ENCODE measurements at regions not wholly inside any gene's neighbourhood (a gene's known extent, or its start where the extent isn't known, plus 50 kb on each side); places are given as distances from the start of the nearest gene placed in this dataset.

GRCh38 chr6:150755524-150755923 lies 110.0 kb upstream of the MTHFD1L start:
- Histone ChIP-seq H3K79me2 (ENCODE audit: control insufficient read depth, insufficient read depth, low read length) (no peaks in the 10 kb centered on the region), H3K27ac (ENCODE audit: extremely low read depth, low read depth, low read length) (no peak overlapping the region), H3K4me1 (replicated peaks in 1 of 2; ENCODE audit: control insufficient read depth in 2 of 2, insufficient read depth in 2 of 2, low read length in 2 of 2) (no peaks in the 10 kb centered on the region), H2AFZ (ENCODE audit: low read depth, low read length) (no peak overlapping the region), H4K20me1 (replicated peaks; ENCODE audit: control insufficient read depth, insufficient read depth, low read length) (0 out of 2 replicates have a peak, but pooled peaks cover 2% of the 10 kb centered on the region), H3K9me3 (replicated peaks; ENCODE audit: control insufficient read depth, insufficient read depth, low read depth, low read length) (no peaks in the 10 kb centered on the region), H3K9me1 (ENCODE audit: control insufficient read depth, insufficient read depth, low read length) (no peaks in the 10 kb centered on the region), H3K27me3 (ENCODE audit: control insufficient read depth in 2 of 2, insufficient read depth in 2 of 2, low read length in 2 of 2) (peaks cover 44 to 64% of the 10 kb centered on the region in 2 experiments), H3K4me3 (no peak overlapping the region), H3K36me3 (ENCODE audit: control insufficient read depth, insufficient read depth, low read length) (no peaks in the 10 kb centered on the region), H3K4me2 (ENCODE audit: insufficient read depth, low read length) (no peak overlapping the region), H3K9ac (ENCODE audit: insufficient read depth in 1 of 2, low read depth in 2 of 2, low read length in 2 of 2) (no peak overlapping the region)
- ATAC-seq (no peak), DNase-seq (ENCODE audit: extremely low read depth in 1 of 4, low spot score in 3 of 4) (no peak), FAIRE-seq (no peak)
- intact Hi-C loops (cut with micrococcal nuclease), result no loop called here
- BruUV-seq (replicated peaks), result no TSS peak
- ChIA-PET POLR2A (interaction anchor here (0.7 to 0.8 kb wide), 2 partner anchors 11 to 884 kb away, joined by 3 read pairs; no protein-coding TSS in a partner anchor), CTCF (ENCODE audit: low intra/inter-chr PET ratio) (no interaction called here)
- WGBS (ENCODE audit: insufficient coverage, low coverage, missing lambda C conversion rate), result 1% methylated on average over 10 of the region's 10 CpGs
- TF ChIP-seq HCFC1 (IDR thresholded peaks at IDR 0.05; ENCODE audit: low read depth, low read length), result no peak
- no peak for TF ChIP-seq NFXL1 (CRISPR knock-in tag; IDR thresholded peaks at IDR 0.05)
- TF ChIP-seq XRCC5 (IDR thresholded peaks at IDR 0.05; ENCODE audit: low read depth, low read length), result no peak
- TF ChIP-seq MAFF (IDR thresholded peaks at IDR 0.05; ENCODE audit: low read length), result no peak
- no peak for TF ChIP-seq NUFIP1 (IDR thresholded peaks at IDR 0.05; ENCODE audit: partially characterized antibody)
- TF ChIP-seq ID3 (CRISPR knock-in tag; IDR thresholded peaks at IDR 0.05), result no peak
- TF ChIP-seq ID3 (tag; IDR thresholded peaks at IDR 0.05), result no peak
- no peak for TF ChIP-seq IFI16 (CRISPR knock-in tag; IDR thresholded peaks at IDR 0.05)
- TF ChIP-seq CHD2 (IDR thresholded peaks at IDR 0.05; ENCODE audit: low read depth, low read length), result no peak
- no peak for TF ChIP-seq BDP1 (IDR thresholded peaks at IDR 0.05; ENCODE audit: insufficient read depth, insufficient read length)
- no peak for TF ChIP-seq ZNF121 (CRISPR knock-in tag; conservative IDR thresholded peaks at IDR 0.05)
- no peak for TF ChIP-seq ZFP91 (CRISPR knock-in tag; IDR thresholded peaks at IDR 0.05)
- no peak for TF ChIP-seq ZNF511 (CRISPR knock-in tag; IDR thresholded peaks at IDR 0.05)
- no peak for TF ChIP-seq RFX1 (IDR thresholded peaks at IDR 0.05)
- no peak for TF ChIP-seq ZBTB33 (CRISPR knock-in tag; IDR thresholded peaks at IDR 0.05)
- no peak for TF ChIP-seq ZNF57 (CRISPR knock-in tag; IDR thresholded peaks at IDR 0.05)
- no peak for TF ChIP-seq DNMT1 (IDR thresholded peaks at IDR 0.05)
- no peak for TF ChIP-seq E2F6 (IDR thresholded peaks at IDR 0.05; ENCODE audit: borderline replicate concordance in 1 of 2, extremely low read depth in 1 of 2, insufficient read depth in 1 of 2, insufficient read length in 1 of 2, low read depth in 1 of 2, low read length in 1 of 2, poor library complexity in 1 of 2, severe bottlenecking in 1 of 2)
- TF ChIP-seq BRD4 (IDR thresholded peaks at IDR 0.05), result no peak
- in situ Hi-C loops (cut with MboI), result no loop called here
